Right renal cortex interstitium (tissue), 3 donors: ENCODE measurements at regions not wholly inside any gene's neighbourhood (a gene's known extent, or its start where the extent isn't known, plus 50 kb on each side); places are given as distances from the start of the nearest gene placed in this dataset.

Experiments used
- DNase-seq, 3 donors: peaks; one replicate each; pipeline ENCODE4 v3.0.0-alpha.2; 2013; ENCODE audit warnings: low read depth in 3 of 3, low spot score in 2 of 3

- DNase-seq: no peak
Observed at GRCh38 chr11:131223198-131223991, 147.0 kb upstream of the NTM start.

DNA sequence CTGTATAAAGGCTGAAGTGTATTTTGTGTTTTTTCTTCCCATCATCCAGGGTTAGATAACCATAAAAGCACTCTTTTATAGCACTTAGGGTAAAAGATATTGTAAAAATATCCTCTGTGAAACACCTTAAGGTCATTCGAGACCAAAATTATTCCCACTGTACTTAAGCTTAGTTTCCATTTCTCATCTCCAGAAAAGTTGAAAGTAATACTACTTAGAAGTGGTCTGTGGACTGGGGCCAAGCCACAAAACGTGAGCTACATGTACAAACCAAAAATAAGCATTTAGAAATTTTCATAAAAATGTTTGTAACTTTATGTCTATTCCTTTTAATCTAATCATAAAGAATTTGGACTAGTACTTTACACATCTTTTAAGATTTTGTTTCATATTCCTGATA, 142.0 kb upstream of the NTM start:
- no peak for DNase-seq

GRCh38 chr11:131229221-131229620, 141.2 kb upstream of the NTM start:
- no peak for DNase-seq

DNA sequence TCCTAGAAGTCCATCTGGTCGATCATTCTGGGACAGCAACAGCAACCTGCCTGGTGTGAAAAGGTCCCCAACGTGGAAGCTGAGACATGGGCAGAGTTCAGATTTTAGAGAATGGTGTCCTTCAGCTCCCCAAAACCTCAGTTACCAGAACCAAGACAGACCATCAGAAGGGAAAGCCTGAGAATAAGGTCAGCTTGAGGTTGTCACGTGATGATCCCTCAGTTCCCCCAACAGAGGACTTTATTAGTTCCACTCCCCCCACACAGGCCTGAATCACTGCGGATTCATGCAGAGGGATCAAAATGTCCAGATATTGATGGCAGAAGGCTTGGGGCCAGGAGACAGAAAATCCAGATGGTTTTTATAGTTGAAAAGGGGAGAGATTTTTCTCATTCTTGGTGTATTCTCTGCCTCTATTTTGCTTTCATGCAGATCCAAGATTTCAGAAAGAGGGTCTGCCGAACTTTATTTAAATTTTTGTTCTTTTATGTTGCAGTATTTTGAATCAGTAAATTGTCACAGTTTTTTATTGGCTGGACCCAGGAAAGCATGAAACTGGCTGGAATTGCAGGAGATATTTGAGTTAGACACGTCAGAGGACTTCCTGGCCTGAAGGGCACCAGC, 139.0 kb upstream of the NTM start:
- no peak for DNase-seq

DNA sequence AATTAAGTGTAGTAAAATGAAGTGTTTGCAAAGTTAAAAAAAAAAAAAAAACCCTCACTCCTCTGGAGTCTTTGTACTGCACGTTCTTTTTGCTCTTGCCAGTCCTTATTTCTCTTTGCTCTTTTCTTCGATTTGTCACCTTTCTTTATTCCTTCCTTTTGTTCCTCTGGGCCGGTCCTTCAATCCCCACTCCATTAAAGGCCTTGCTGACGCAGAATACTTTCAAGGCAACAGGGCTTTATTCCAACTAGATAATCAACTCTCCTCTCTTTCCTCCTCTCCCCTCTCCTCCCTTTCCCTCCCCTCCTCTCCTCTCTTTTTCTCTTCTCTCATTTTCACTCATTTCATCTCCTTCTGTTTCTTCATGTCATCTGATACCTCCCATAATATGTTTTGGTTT, 138.2 kb upstream of the NTM start:
- DNase-seq: no peak

DNA sequence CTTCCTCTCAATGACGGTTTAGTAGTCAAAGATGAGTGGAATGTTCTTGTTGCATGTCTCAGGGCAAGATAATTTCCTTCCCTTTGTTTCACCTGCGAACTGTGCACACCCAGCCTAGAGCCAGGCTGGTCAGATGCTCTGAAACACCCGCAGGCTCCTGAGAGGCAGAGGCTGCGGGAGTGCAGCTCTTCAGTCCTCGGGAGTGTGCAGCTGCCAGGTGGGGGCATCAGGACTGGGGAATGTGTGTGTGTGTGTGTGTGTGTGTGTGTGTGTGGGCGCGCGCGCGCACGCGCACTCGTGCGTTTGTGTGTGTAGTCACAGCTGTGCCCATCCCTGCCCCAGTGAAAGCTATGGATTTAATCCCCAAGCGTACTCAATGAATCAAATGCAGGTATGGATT, 136.2 kb upstream of the NTM start:
- DNase-seq: no peak

DNA sequence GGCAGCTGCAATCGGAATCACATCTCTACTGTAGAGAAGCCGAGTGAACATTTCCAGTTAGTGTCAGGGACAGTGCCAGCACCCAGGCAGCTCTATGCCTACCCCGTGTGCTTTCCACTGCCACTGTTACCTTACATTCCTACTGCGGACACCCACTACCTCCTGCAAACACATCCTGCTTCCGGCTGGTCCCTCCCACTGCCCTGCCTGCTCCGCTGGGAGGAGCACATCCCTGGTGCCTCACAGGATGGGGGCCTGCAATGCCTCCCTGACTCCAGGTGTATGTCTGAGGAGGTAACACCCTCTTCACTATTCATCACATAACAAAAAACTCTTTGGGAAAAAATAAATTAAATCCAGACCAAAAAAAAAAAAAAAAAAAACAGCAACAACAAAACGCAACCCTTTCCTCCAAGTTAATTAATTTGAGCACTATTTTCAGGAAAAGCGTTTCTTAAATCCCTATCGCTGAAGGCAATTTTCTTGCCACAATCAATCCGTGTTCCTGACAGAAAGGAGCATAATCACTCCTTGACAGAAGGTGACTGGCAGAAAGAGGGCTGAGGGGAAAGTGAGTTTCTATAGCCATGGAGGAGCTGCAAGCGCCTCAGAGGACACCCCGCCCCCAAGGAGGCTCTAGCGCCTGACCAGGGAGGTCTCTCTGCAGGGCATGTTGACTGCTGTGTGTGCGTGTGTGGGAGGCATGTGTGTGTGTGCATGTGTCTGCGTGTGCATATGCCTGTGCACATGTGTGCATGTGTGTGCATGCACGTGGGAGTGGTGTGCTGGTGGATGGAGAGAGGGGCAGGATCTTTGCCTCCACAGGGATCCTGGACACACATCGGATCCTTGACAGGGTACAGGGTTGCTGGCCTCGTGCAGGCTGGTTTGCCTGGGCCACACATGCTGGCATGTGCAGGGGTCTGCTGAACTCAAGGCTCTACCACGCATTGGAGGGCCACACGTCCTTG, 134.8 kb upstream of the NTM start:
- DNase-seq: no peak

- DNase-seq: no peak
Observed at GRCh38 chr11:131240421-131240820, 130.0 kb upstream of the NTM start.

- no peak for DNase-seq
Observed at GRCh38 chr11:131242476-131243000, 127.9 kb upstream of the NTM start.

- no peak for DNase-seq
Observed at GRCh38 chr11:131246156-131246555, 124.3 kb upstream of the NTM start.

DNA sequence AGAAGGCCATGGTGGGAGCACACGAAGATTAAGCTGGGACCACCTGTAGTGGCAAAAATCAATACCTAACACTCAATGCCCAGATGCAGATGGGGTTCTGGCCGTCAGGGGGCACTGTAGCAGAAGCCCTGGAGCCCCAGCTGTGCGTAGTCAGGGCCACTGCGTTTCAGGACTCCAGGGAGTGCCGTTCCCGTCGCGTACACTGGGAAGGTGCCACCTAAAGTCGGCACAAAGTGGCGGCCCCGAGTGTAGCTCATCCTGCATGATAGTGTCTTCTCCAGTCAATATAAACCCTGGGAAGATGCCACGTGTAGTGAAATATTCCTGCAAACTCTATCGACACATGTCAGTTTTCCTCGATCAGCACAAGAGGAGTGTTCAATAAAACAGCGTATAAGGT, 123.8 kb upstream of the NTM start:
- peak in 2 of 3 donors; percentile 15 to 21 for DNase-seq

GRCh38 chr11:131248588-131248987, 121.8 kb upstream of the NTM start:
- no peak for DNase-seq

GRCh38 chr11:131253142-131253655, 117.2 kb upstream of the NTM start:
- DNase-seq: no peak

DNA sequence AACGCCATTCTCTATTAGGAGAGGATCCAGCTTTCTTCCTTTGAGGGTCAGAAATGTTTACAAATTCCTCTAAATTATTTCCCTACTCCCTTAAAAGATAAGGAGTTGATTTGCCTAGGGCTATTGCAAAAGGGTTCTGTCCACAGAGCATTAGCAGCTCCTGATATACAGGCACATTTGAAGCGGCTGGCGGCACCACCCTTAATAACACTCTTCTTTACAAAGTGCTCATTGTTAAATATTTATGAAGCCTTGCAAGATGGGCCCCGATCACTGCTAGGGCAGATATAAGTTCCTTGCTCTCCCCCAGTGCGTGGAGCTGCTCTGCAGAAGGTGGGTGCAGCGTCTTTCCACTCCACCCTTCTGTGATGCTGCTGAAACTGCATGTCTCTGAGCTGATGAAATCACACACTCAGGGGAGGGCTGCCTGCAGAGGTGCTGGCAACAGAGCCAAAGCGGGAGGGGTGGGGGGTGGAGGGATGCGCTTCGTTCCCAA, 116.7 kb upstream of the NTM start:
- DNase-seq: no peak

DNA sequence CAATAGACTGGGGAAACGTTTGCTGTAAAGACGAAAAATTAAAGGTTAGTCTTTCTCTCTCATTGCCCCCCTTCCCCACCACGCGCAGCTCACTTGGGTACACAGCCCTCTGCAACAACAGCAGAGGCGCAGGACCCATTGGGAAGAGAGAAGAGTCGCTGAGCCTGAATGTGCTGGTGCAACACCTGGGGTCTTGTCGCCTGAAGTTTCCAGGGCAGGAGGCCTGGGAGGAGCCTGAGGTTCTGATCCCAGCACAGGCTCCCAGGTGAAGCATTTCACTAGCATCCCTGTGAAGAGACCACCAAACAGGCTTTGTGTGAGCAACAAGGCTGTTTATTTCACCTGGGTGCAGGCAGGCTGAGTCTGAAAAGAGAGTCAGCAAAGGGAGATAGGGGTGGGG, 116.2 kb upstream of the NTM start:
- DNase-seq: no peak

- DNase-seq: no peak
Observed at GRCh38 chr11:131274233-131274632, 96.2 kb upstream of the NTM start.

GRCh38 chr11:131275580-131275979, 94.8 kb upstream of the NTM start:
- DNase-seq: no peak

GRCh38 chr11:131278472-131278871, 91.9 kb upstream of the NTM start:
- DNase-seq: no peak

- no peak for DNase-seq
Observed at GRCh38 chr11:131279654-131280384, 90.6 kb upstream of the NTM start.

- no peak for DNase-seq
Observed at GRCh38 chr11:131281316-131281715, 89.1 kb upstream of the NTM start.
